Astrocyte (in vitro differentiated cells and primary cell): ENCODE measurements at regions not wholly inside any gene's neighbourhood (a gene's known extent, or its start where the extent isn't known, plus 50 kb on each side); places are given as distances from the start of the nearest gene placed in this dataset.

Experiments used
- CTCF ChIP-seq: IDR thresholded peaks from 2 replicates; pipeline ENCODE4 v1.5.1; 2011; ENCODE audit warnings: low read depth, mild to moderate bottlenecking, inconsistent platforms, low read length, moderate library complexity; ENCODE audit not compliant: insufficient read depth
- EZH2 ChIP-seq: IDR thresholded peaks from 2 replicates; pipeline ENCODE4 v1.6.1; 2012; ENCODE audit warnings: mild to moderate bottlenecking, low read length, inconsistent platforms; ENCODE audit not compliant: insufficient read depth

GRCh38 chr7:88386665-88387156 lies 80.0 kb upstream of the STEAP4 start:
- TF ChIP-seq CTCF = no peak
- TF ChIP-seq EZH2 = no peak
